OCI-LY1 (cell line): ENCODE measurements at regions not wholly inside any gene's neighbourhood (a gene's known extent, or its start where the extent isn't known, plus 50 kb on each side); places are given as distances from the start of the nearest gene placed in this dataset.

Experiments used
- CTCF ChIP-seq: fragments of 200-600 bp; sonication (generic), shearing (Covaris generic); IDR thresholded peaks from 2 replicates; pipeline ENCODE4 v1.5.1; 2017; ENCODE audit warnings: mild to moderate bottlenecking, antibody characterized with exemption, low read length, moderate library complexity, mixed read lengths
- EZH2 ChIP-seq: fragments of 200-600 bp; sonication (generic), shearing (Covaris generic); IDR thresholded peaks from 2 replicates; pipeline ENCODE4 v1.8.0; 2017; ENCODE audit warnings: borderline replicate concordance, mixed run types, mild to moderate bottlenecking, antibody characterized with exemption, low read length, moderate library complexity, mixed read lengths

- no peak for TF ChIP-seq CTCF
- TF ChIP-seq EZH2: no peak
Observed at GRCh38 chr14:55800156-55800785, 220.3 kb downstream of the KTN1 start.
